Thyroid gland (tissue), 4 donors: ENCODE measurements at regions not wholly inside any gene's neighbourhood (a gene's known extent, or its start where the extent isn't known, plus 50 kb on each side); places are given as distances from the start of the nearest gene placed in this dataset.
A peak's percentile ranks its signal among the peaks of the same experiment; 100 is the strongest.
"Not testable (repeated sequence)": the region's sequence is repeated elsewhere in the genome, so short reads cannot be mapped to it uniquely, and the experiment has no call there.

Source experiments
- DNase-seq, 2 donors: peaks; one replicate each; pipeline ENCODE4 v3.0.0-alpha.2; 2019
- H3K27ac ChIP-seq, 3 donors: fragments of 200-600 bp; sonication (generic); 1 replicate in 2 of 3; 2 replicates in 1 of 3; pipeline ENCODE4 v1.5.1; 2016 to 2019; ENCODE audit warnings: mild to moderate bottlenecking in 1 of 3, moderate library complexity in 1 of 3
- H3K27me3 ChIP-seq: fragments of 200-600 bp; sonication (generic); one replicate; pipeline ENCODE4 v1.5.1; 2019
- H3K36me3 ChIP-seq, 2 donors: fragments of 200-600 bp; sonication (generic); one replicate each; pipeline ENCODE4 v1.5.1; 2016 to 2019
- H3K4me1 ChIP-seq, 2 donors: fragments of 200-600 bp; sonication (generic); one replicate each; pipeline ENCODE4 v1.5.1; 2017 to 2019
- H3K4me3 ChIP-seq, 3 donors: fragments of 200-600 bp; sonication (generic); replicated peaks in 1 of 3; 1 replicate in 2 of 3; 2 replicates in 1 of 3; pipeline ENCODE4 v1.5.1; 2016; ENCODE audit warnings: mild to moderate bottlenecking in 1 of 3
- H3K9me3 ChIP-seq: fragments of 200-600 bp; sonication (generic); one replicate; pipeline ENCODE4 v1.5.1; 2017
- POLR2A ChIP-seq, 2 donors: fragments of 450-650 bp; IDR thresholded peaks; one replicate each; pipeline ENCODE4 v1.6.1; 2017; ENCODE audit warnings: antibody characterized with exemption in 2 of 2, mild to moderate bottlenecking in 2 of 2, moderate library complexity in 1 of 2
- WGBS, 2 donors: methylation state at CpG; one replicate each; pipeline ENCODE4 v1.1.5; 2017; 5-methylcytosine and 5-hydroxymethylcytosine counted together
- intact Hi-C: fragments of 100-400 bp; cut with DNase I; formaldehyde crosslinking; loops from one replicate; pipeline ENCODE4 v1.15.1; 2023
- TF ChIP-seq, protein P1 (sequence below), 6 experiments: fragments of 200-600 bp in 3 of 6; fragments of 450-650 bp in 3 of 6; sonication (generic) in 3 of 6; IDR thresholded peaks; one replicate each; pipeline ENCODE4 v1.5.1; 2016 to 2019; ENCODE audit warnings: antibody characterized with exemption in 6 of 6, mild to moderate bottlenecking in 2 of 6, inconsistent platforms in 1 of 6, moderate library complexity in 1 of 6

DNA sequence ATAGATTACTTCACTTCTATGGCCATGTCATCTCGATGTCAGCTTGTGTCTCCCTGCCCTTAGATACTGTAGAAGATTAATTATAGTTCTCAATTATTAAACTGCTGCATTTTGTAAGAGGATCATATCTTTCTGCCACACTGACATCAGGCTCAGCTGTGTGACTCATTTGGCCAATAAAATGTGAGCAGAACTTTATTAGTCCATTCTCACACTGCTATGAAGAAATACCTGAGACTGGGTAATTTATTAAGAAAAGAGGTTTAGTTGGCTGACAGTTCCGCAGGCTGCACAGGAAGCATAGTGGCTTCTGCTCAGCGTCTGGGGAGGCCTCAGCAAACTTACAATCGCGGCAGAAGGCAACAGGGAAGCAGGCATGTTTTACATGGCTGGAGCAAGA is 290.4 kb downstream of the RAD51AP2 start:
- intact Hi-C loops, result no loop called here

DNA sequence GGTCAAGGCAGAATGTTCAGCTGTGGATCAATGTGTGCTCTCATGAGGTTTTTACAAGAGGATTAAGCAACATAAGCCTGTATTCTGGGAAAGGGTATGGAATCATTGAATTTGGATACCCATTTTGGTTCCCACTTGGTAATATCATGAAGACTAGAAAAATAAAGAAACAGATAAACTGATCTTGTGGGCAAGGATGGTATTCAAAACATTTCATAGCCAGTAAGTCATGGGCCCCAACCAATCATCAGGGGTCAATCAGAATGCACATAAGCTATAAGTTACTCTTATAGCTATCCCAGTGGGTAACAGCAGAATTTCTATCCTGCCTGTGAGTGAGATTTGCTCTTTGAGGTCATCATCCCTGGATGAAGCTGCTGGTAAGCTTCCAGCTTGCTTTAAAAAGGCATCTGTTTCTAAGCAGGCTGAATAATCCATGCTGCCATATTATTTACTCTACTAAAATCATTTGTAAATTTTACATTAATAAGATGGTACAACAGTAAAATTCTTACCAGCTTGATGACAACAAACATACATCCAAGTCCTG is 291.2 kb downstream of the RAD51AP2 start:
- H3K4me3 ChIP-seq, result no peak overlapping the region
- DNase-seq, result no peak
- no peaks in the 10 kb centered on the region for H3K36me3 ChIP-seq
- TF ChIP-seq, protein P1, sequence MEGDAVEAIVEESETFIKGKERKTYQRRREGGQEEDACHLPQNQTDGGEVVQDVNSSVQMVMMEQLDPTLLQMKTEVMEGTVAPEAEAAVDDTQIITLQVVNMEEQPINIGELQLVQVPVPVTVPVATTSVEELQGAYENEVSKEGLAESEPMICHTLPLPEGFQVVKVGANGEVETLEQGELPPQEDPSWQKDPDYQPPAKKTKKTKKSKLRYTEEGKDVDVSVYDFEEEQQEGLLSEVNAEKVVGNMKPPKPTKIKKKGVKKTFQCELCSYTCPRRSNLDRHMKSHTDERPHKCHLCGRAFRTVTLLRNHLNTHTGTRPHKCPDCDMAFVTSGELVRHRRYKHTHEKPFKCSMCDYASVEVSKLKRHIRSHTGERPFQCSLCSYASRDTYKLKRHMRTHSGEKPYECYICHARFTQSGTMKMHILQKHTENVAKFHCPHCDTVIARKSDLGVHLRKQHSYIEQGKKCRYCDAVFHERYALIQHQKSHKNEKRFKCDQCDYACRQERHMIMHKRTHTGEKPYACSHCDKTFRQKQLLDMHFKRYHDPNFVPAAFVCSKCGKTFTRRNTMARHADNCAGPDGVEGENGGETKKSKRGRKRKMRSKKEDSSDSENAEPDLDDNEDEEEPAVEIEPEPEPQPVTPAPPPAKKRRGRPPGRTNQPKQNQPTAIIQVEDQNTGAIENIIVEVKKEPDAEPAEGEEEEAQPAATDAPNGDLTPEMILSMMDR (IDR thresholded peaks at IDR 0.05), result no peak
- TF ChIP-seq POLR2A (IDR thresholded peaks at IDR 0.05), result no peak
- no peaks in the 10 kb centered on the region for H3K9me3 ChIP-seq
- H3K27me3 ChIP-seq, result no peaks in the 10 kb centered on the region
- intact Hi-C loops, result no loop called here
- H3K27ac ChIP-seq, result no peak overlapping the region
- H3K4me1 ChIP-seq, result no peaks in the 10 kb centered on the region

More for the DNA sequence above, 290.4 kb downstream of the RAD51AP2 start:
- Histone ChIP-seq H3K36me3 (no peaks in the 10 kb centered on the region), H3K4me3 (no peak overlapping the region), H3K4me1 (no peaks in the 10 kb centered on the region), H3K27ac (no peak overlapping the region), H3K27me3 (no peaks in the 10 kb centered on the region), H3K9me3 (no peaks in the 10 kb centered on the region)
- no peak for DNase-seq
- no peak for TF ChIP-seq POLR2A (IDR thresholded peaks at IDR 0.05)
- TF ChIP-seq, protein P1 (IDR thresholded peaks at IDR 0.05), result no peak
- WGBS, 2 donors, result 82 to 90% methylated on average over 5 of the region's 5 CpGs

DNA sequence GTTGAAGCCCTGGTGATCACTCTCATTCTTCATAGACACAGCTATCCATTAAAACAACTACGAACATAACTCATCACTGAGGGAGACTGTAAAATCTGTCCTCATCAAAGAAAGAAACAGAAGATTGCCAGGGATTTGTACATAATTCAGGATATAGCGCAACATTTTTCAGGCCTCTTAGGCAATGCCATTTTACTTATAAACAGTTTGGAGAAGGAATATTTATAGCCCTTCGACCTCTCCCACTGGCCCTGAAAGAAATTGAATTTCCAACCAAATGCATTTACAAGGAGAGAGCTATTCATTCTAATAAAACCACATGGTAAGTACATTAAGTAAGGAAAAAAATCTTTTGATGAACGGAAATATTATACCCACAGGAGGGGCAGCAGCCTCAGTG is 295.0 kb downstream of the RAD51AP2 start:
- no peak overlapping the region for H3K4me3 ChIP-seq
- no peaks in the 10 kb centered on the region for H3K27me3 ChIP-seq
- no peak for TF ChIP-seq POLR2A (IDR thresholded peaks at IDR 0.05)
- TF ChIP-seq, protein P1 (IDR thresholded peaks at IDR 0.05), result no peak
- DNase-seq, result no peak
- no peaks in the 10 kb centered on the region for H3K9me3 ChIP-seq
- H3K27ac ChIP-seq, result no peak overlapping the region
- no peaks in the 10 kb centered on the region for H3K4me1 ChIP-seq
- 92 to 95% methylated on average over 4 of the region's 4 CpGs for WGBS, 2 donors
- H3K36me3 ChIP-seq, result no peaks in the 10 kb centered on the region
- intact Hi-C loops, result no loop called here

DNA sequence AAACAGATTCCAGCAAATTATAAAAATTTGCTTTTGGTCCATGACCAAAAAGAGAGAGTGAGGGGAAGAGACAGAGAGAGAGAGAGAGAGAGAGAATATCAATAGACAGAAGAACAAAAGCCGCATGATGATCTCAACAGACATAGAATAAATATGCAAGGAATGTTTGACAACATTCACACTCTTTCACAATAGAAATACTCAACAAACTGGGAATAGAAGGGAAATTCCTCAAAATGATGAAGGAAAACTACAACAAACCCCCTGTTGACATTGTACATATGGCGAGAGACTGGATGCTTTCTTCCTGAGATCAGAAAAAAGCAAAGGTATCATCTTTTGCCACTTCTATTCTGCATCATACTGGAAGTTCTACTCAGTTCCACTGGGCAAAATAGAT is 309.7 kb downstream of the RAD51AP2 start:
- Histone ChIP-seq H3K36me3 (no peaks in the 10 kb centered on the region), H3K27ac (no peak overlapping the region), H3K9me3 (no peaks in the 10 kb centered on the region), H3K4me1 (no peaks in the 10 kb centered on the region), H3K4me3 (no peak overlapping the region), H3K27me3 (no peaks in the 10 kb centered on the region)
- intact Hi-C loops, result no loop called here
- TF ChIP-seq POLR2A (IDR thresholded peaks at IDR 0.05), result no peak
- TF ChIP-seq, protein P1 (IDR thresholded peaks at IDR 0.05), result no peak
- DNase-seq, result no peak
- WGBS, 2 donors, result 50 to 72% methylated on average over 2 of the region's 2 CpGs

DNA sequence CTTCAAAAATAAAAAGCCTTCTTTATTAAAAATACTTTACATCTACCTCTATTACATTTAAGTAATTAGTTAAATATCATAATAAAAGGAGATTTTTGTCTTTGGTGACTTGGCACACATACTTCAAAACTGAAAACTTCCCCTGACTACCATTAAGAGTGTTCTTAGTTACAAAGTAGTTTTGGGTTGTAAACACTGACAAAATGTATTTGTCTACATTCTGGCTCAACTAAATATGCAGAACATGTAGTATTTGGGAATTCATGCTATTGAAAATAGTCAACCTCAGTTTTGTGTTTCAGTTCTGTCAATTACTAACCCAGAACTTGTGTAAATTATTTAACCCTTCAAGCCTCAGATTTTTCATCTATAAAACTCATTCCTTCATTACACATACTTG is 311.5 kb downstream of the RAD51AP2 start:
- no peaks in the 10 kb centered on the region for H3K4me1 ChIP-seq
- no peaks in the 10 kb centered on the region for H3K36me3 ChIP-seq
- intact Hi-C loops, result no loop called here
- no peak for DNase-seq
- H3K27ac ChIP-seq, result no peak overlapping the region
- no peaks in the 10 kb centered on the region for H3K27me3 ChIP-seq
- H3K4me3 ChIP-seq, result no peak overlapping the region
- no peaks in the 10 kb centered on the region for H3K9me3 ChIP-seq
- no peak for TF ChIP-seq POLR2A (IDR thresholded peaks at IDR 0.05)
- TF ChIP-seq, protein P1 (IDR thresholded peaks at IDR 0.05), result no peak

DNA sequence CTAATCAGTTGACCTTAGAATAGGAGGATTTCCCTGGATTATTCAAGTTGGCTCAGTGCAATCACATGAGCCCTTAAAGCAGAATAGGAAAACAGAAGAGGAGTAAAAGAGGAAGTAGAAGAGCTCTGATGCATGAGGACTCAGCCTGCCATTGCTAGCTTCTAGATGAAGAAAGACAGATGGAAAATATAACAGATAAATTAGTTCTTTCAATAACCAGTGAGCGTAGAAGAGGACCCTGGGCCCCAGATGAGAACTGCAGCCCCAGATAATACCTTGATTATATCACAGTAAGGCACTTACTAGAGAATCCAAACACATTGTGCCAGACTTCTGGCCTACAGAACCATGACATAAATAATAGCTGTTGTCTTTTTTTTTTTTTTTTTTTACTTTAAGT is 314.0 kb downstream of the RAD51AP2 start:
- H3K9me3 ChIP-seq, H3K4me1 ChIP-seq, H3K4me3 ChIP-seq, DNase-seq, H3K36me3 ChIP-seq, H3K27me3 ChIP-seq, intact Hi-C loops, H3K27ac ChIP-seq: not testable (repeated sequence)
- 91 to 97% methylated on average over 1 of the region's 1 CpG for WGBS, 2 donors

DNA sequence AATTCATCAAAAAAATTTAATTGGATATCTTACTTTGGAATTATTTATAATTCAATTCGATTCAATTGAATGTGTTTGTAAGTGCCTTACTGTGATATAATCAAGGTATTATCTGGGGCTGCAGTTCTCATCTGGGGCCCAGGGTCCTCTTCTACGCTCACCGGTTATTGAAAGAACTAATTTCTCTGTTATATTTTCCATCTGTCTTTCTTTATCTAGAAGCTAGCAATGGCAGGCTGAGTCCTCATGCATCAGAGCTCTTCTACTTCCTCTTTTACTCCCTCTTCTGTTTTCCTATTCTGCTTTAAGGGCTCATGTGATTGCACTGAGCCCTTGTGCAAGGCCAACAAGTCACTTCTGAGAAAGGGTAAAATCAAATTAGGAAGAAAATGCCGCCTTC is 315.6 kb downstream of the RAD51AP2 start:
- 76% methylated on average over 4 of the region's 4 CpGs for WGBS, 2 donors
- DNase-seq, H3K36me3 ChIP-seq, H3K27me3 ChIP-seq, H3K4me3 ChIP-seq, H3K9me3 ChIP-seq, intact Hi-C loops: not testable (repeated sequence)
- Histone ChIP-seq H3K4me1 (peaks cover 13% of the 10 kb centered on the region in 2 donors), H3K27ac (peak overlapping the region in 1 of 3 donors; percentile 13)
